DMS 273 treated with DMSO at 0.1 percent for 48 hours (cell line): ENCODE measurements at regions not wholly inside any gene's neighbourhood (a gene's known extent, or its start where the extent isn't known, plus 50 kb on each side); places are given as distances from the start of the nearest gene placed in this dataset.
"Not testable (repeated sequence)": the region's sequence is repeated elsewhere in the genome, so short reads cannot be mapped to it uniquely, and the experiment has no call there.

ENCODE experiments used
- DNase-seq: peaks from one replicate; lab custom pipeline; 2025; lab: John Stamatoyannopoulos, UW

- not testable (repeated sequence) for DNase-seq
These were observed 81.1 kb downstream of the THSD1 start for GRCh38 chr13:52324831-52325230.

- no peak for DNase-seq
These were observed 86.1 kb downstream of the THSD1 start for GRCh38 chr13:52319876-52320275.

GRCh38 chr13:52309833-52310232 lies 96.1 kb downstream of the THSD1 start:
- not testable (repeated sequence) for DNase-seq

GRCh38 chr13:52306336-52306735 lies 99.6 kb downstream of the THSD1 start:
- DNase-seq, result not testable (repeated sequence)

GRCh38 chr13:52303098-52303497 lies 102.9 kb downstream of the THSD1 start:
- not testable (repeated sequence) for DNase-seq

- not testable (repeated sequence) for DNase-seq
These were observed 103.3 kb downstream of the THSD1 start for GRCh38 chr13:52302688-52303087.

- DNase-seq, result not testable (repeated sequence)
These were observed 104.1 kb downstream of the THSD1 start for GRCh38 chr13:52301810-52302400.

- not testable (repeated sequence) for DNase-seq
These were observed 107.8 kb downstream of the THSD1 start for GRCh38 chr13:52298079-52298661.

- not testable (repeated sequence) for DNase-seq
These were observed 117.1 kb downstream of the THSD1 start for GRCh38 chr13:52288891-52289290.

- DNase-seq, result not testable (repeated sequence)
These were observed 122.0 kb upstream of the NEK3 start for GRCh38 chr13:52281387-52281786.

GRCh38 chr13:52279408-52279807 lies 120.0 kb upstream of the NEK3 start:
- not testable (repeated sequence) for DNase-seq

- not testable (repeated sequence) for DNase-seq
These were observed 94.9 kb upstream of the NEK3 start for GRCh38 chr13:52254299-52254698.

- DNase-seq, result not testable (repeated sequence)
These were observed 81.4 kb upstream of the NEK3 start for GRCh38 chr13:52240752-52241151.

GRCh38 chr13:52235900-52236595 lies 76.7 kb upstream of the NEK3 start:
- DNase-seq, result peak; percentile 34

- DNase-seq, result not testable (repeated sequence)
These were observed 75.5 kb upstream of the NEK3 start for GRCh38 chr13:52234928-52235327.

- not testable (repeated sequence) for DNase-seq
These were observed 63.7 kb upstream of the NEK3 start for GRCh38 chr13:52223063-52223462.

GRCh38 chr13:52213920-52214319 lies 54.5 kb upstream of the NEK3 start:
- not testable (repeated sequence) for DNase-seq

GRCh38 chr13:52212886-52213285 lies 53.5 kb upstream of the NEK3 start:
- DNase-seq, result not testable (repeated sequence)

GRCh38 chr13:52211416-52211776 lies 52.0 kb upstream of the NEK3 start:
- not testable (repeated sequence) for DNase-seq

GRCh38 chr13:52210564-52211415 lies 51.4 kb upstream of the NEK3 start:
- not testable (repeated sequence) for DNase-seq
